ENCODE measurements at regions not wholly inside any gene's neighbourhood (a gene's known extent, or its start where the extent isn't known, plus 50 kb on each side); places are given as distances from the start of the nearest gene placed in this dataset.
A peak's percentile ranks its signal among the peaks of the same experiment; 100 is the strongest.

DNA sequence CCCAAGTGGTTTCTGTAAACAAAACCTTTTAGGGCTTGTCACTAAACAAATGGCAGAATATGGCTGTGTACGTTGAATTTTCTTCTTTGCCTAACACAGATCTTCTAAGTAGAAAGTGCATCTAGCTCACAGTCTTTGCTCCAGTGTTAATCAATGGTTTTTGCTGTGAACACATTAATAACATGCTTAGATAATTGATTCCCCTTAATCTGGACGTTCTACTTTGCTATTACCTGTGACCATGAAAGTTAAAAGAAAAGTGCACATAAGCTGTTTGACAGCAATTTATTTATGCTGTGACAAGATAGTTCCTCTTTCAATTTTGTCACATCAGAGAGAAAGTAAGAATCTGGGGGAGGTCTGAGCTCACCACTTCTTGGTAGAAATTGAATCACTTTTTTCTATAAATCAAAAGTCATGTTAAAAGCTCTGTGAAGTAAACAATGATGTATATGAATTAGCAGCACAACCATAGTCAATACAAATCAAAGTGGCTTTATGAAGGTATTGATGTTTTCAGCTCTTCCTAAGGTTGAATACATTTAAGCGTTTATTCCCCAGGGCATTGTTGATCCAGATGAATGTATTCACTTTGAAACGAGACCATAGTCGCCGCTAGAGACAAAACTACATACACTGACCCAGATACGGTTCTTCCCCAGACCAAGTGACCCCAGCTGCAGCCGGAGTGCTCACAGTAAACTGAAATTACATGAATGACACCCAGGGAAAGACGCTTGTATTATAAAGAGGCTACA lies 174.6 kb upstream of the ZNF608 start:
- DNase-seq (ENCODE audit: low read depth in 4 of 4, low spot score in 3 of 4), result no peak

DNA sequence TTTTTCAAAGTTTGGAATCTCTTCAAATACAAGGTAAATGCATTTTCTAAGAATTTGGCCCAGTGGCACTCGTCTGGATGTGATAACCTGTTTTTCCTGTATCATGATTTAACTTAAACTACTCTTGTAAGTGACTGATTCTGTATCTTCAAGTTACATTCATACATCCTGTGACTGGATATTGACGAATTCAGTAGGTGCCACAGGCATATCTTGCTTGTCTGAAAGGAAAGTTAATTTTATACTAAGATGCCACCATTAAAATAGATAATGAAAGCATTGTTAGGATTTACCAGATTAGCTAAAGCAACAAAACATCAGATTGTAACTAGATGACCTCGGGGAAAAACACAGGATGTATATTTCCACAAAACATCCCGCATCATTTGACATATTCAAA lies 175.3 kb upstream of the ZNF608 start:
- DNase-seq (ENCODE audit: low read depth in 4 of 4, low spot score in 3 of 4), result no peak

DNA sequence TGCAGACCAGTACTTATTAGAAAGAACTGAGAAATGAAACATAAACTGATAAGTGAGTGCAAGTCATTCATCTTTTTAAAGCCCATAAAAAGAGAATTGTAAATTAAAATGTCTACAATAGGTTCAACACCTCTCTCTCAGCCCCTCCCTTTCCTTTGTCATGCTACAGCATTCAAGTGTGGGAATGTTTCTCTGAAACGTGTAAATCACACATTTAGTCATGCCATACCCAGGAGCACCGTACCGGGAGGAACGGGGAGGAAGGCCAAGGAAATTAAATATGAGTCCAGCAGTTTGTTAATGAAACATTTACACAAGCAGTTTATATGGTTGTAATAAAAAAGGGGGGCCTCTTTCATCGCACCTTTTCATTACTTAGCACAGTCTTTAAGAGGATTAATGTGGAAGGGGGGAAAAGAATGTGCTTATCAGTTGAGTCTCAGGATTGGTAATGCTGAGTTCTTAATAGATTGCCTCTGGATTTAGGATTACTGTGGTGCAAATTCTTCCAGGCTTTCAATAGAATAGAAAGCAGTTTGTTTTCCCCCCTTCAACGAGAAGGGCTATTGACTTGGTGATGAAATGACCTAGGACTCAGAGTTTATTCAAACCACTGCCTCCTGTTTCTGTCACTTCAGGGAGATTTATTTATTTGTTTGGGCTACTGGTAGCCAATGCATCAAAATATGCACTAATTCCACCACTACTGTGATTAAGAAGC lies 176.0 kb upstream of the ZNF608 start:
- no peak for DNase-seq (ENCODE audit: low read depth in 4 of 4, low spot score in 3 of 4)

DNA sequence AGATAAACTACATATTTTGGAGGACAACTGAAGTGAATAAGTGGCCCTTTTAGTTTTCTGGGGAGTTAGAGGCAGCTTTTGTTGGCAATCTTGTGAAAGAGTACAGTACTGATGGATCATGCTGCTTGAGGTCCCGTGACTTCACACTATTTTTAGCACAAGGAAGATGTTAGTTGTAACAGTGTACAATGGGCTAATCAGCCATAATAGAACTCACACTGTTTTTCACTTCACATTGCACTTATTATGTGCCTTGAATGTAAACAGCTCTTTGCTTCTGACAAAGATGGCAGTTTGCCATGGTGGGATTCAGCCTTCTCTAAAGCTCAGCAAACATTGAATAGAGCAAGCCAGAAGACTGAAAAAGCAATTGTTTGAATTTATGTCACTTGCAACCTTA lies 176.7 kb upstream of the ZNF608 start:
- no peak for DNase-seq (ENCODE audit: low read depth in 4 of 4, low spot score in 3 of 4)

DNA sequence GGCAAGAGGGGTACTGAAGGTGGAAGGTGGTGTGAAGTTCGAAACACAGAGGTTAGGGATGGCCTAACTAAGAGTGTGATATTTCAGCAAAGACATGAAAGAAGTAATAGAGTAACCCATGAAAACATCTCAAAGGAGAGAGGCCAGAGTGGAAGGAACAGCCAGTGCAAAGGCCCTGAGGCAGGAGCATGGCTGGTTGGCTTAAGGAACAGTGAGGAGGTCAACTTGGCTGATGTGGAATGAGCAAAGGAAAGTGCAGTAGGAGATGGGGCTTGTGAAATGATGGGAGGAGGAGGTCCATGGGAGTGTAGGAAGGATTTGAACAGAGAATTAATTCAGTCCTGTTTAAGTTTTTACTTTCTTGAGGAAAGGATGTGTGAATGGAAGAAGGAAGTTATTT lies 178.3 kb upstream of the ZNF608 start:
- no peak for DNase-seq (ENCODE audit: low read depth in 4 of 4, low spot score in 3 of 4)

DNA sequence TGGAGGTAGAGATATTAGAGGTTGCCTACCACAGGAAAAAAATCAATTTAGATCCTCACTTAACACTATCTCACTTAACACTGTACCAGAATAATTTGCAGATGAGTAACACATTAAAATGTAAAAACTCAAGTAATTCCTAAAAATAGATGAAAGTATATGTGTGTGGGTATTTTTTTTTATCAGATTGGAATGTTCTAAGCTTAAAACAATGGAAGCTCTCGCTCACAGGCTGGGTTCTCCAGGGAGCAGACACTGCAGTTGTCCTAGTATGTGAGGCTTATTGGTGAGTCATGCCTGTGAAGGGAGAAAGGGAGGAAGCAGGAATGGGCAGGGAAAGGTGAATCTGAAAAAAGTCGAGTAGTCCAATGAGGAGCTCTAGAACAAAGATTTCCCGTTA lies 181.3 kb upstream of the ZNF608 start:
- DNase-seq (ENCODE audit: low read depth in 4 of 4, low spot score in 3 of 4), result no peak

DNA sequence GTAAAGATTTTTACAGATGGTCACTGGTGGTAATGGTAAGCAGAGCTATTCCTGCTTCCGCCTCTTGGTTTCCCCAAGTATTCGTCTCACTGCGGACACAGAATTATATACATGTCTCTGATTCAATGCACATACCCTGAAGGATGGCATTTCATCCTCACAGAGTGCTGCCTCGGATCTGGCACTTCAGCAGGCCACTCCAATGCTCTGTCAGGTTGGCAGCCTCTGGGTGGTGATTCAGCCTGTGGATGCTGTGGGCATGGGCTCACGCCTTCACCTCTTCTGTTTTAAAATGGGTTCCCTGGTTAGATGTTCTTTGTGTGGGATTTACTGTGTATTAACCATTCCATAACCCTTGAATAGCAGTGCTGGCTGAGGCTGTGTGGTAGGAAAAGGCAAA lies 182.6 kb upstream of the ZNF608 start:
- no peak for DNase-seq (ENCODE audit: low read depth in 4 of 4, low spot score in 3 of 4)

DNA sequence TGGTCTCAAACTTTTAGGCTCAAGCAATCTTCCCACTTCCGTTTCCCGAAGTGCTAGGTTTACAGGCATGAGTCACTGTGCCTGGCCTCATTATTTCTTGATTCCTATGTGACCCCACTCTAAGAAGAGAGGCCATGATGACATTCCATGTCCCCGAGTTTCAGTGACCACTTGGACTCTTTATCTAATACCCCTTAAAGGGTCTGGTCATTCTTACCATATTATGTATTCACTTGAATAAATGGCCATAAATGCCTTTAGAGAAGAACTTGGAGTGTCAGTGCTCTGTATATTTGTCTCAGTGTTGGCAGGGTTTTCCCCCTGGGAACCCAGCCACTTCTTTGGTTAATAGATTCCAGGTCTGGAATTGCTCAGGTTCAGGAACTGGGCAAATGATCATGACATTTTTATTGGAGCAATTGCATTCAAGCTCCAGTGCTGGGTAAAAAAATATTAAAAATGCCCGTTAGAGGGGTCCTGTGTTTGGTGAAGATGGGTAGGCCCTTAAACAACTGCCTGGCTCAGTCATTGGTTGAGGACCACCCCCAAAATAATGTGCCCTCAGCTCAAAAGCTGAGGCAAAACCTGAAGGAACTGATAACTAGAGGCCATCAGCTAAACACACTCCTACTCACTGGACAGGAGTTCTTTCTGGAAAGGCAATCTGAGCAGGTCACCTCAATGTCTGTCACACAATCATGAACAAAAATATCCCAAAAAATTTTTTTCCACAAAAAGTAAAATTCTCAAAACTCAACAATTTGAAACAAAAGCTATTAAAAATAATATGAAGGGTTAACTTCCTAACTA lies 186.6 kb upstream of the ZNF608 start:
- DNase-seq (ENCODE audit: low read depth in 4 of 4, low spot score in 3 of 4), result no peak

DNA sequence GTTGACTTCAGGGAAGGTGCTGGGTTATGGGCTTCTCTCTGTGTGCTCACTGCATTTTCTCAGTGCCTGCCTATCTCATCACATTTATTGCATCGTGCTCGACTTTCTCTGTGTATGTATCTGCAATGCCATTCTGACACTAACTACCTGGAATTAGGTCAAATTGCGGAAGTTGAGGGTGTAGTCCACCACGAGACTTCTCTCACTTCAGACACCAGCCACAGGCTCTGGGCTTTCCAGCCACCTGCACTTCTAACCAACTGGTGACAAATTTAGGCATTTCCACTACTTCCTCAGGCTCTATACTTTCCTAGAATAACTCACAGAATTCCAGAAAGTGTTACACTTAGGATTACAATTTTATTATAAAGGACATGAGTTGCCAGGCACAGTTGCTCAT lies 188.6 kb upstream of the ZNF608 start:
- DNase-seq (ENCODE audit: low read depth in 4 of 4, low spot score in 3 of 4), result no peak

DNA sequence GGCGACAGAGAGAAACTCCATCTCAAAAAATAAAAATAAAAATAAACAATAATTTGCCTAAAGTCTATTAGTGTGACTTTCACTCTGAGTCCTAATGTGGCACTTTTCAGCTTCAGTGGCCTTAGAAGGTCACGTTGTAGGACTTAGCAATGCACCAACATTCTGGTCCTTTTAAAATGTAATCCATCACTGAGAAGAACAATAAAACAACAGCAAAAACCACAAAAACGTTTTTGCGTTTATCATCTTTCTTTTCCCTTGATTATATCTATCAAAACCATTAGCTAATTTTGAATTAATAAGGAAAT lies 190.1 kb upstream of the ZNF608 start:
- DNase-seq (ENCODE audit: low read depth in 4 of 4, low spot score in 3 of 4), result no peak

DNA sequence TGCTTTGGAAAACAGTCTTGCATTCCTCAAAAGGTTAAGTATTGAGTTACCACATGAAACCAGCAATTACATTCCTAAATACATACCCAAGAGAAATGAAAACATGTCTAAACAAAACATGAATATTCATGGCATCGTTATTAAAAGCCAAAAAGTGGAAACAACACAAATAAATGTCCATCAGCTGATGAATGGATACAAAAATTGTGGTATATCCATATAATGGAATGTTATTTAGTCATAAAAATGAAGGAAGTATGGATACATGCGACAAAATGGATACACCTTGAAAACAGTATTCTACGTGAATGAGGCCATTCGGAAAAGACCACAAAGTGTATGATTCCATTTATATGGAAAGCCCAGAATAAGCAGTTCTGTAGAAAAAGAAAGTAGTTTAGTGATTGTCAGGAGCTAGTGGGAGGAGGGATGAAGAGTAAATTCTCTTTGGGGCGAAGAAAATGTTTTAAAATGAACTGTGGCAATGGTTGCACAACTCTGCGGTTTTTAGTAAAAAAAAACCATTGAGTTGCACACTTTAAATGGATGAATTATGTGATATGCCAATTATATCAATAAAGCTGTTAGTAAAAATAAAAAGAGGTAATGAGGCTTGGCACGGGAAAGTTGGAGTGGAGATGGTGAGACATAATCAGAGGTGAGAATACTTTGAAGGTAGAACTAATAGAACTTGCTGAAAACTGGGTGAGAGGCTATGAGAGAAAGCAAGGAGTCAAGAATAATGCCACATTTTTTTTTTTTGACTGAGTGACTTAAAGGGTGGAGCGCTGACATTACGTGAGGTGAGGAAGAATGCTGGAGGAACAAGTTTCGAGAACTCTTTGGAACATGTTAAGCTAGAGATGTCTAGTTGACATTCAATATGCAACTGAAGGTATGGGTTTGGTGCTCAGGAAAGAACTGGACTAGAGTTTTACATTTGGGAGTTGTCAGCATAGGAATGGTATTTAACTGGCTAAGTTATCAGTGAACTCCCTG lies 194.9 kb upstream of the ZNF608 start:
- no peak for DNase-seq (ENCODE audit: low read depth in 4 of 4, low spot score in 3 of 4)

DNA sequence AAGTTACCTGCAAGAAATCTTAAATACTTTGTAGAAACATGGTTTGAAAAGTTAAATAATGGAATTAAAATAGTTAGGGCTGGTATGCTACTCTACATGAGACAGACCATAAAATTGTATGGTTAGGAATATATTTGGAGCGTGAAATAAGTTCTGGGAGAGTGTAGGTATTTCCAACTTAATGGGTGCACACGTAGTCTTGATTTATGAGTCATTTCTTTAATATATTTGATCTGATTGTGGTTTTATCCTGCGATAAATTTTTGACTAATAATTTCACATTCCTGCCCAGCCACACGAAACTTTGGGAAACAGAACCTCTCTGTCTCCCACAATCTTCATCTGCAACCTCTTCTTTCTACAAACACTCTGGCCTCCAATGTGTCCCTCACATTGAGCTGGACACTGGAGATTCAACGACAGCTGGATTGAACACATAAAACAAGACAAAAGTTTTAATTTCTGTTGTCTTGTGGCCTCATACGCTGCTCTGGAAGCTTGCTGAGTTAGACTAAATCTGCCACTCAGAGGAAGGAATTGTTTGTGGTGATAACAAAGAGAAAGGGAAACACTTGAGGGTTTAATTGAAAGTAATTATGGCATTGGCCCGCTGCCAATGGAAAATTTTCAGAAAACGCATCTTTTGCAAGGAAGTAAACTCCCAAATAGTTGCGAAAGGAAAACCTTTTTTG lies 201.8 kb upstream of the ZNF608 start:
- DNase-seq (ENCODE audit: low read depth in 4 of 4, low spot score in 3 of 4), result peak; percentile 26 to 43 (median 28)

DNA sequence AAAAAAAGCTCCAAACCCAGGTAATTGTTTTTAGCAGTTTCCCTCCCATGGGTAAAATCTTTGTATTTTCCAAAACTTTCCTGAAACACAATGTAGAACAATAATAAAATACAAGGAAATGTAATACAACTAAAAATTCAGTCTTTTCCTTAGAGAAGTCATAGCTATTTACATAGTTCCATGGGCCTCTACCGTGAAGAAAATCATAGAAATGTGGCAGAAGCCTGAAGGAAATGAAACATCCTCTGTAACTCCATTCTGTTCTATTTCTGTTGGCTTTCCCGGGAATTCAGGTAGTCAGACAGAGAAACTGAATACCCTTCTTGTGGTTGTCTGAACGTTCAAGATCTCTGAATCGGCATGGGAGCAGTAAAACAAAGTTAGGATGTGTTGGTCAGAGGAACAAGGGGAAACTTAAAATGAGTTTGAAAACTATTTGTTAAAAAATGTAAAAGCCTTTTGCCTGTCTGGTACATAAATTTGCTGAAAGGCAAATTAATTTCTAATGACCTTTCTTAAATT lies 202.4 kb upstream of the ZNF608 start:
- DNase-seq (ENCODE audit: low read depth in 4 of 4, low spot score in 3 of 4), result no peak

DNA sequence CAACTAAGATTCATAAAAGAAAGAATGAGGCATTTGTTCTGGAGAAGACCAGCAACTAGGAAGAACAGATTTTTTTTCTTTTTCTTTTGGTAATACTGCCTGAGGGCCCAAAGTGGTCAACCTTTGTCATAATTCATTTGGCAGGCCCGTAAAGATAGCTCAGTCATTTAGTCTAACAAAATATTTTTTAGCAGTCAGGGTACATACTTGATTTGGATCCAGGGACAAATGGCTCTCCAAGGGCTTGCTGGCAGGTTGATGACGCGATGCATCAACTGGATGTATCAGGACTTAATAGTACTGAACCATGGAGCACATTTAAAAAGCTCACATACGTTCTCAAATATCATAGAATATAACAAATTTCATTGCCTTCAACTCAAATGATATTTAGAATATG lies 203.4 kb upstream of the ZNF608 start:
- DNase-seq (ENCODE audit: low read depth in 4 of 4, low spot score in 3 of 4), result no peak

DNA sequence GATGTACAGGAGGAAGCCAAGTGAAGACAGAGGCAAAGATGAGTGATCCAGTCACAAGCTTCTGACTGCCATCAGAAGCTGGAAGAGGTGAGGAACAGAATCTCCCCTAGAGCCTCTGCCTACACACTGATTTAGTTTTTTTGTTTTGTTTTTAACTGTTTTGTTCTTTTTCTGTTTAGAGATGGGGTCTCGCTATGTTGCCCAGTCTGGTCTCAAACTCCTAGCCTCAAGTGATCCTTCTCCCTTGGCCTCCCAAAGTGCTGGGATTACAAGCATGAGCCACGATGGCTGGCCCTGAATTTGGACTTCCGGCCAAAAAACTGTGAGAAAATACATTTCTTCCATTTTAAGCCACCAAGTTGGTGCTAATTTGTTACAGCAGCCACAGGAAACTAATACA lies 204.7 kb upstream of the ZNF608 start:
- no peak for DNase-seq (ENCODE audit: low read depth in 4 of 4, low spot score in 3 of 4)

DNA sequence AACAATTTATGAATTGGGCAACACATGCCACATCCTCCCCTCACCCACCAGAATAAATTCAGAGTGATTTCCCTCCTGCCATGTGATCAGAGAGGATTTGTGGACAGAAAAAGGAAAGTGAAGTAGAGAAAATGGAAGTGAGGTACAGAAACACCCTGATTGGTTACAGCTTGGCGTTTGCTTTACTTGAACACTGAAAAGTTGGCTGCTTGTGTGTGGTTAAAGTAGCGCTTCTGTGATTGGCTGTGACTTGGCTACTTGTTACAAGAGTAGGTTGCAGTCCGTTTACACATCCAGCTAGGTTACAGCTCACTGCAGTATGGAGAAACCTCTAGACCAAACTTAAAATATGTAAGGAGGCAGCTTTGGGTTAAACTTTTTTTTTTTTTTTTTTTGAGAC lies 205.2 kb upstream of the ZNF608 start:
- no peak for DNase-seq (ENCODE audit: low read depth in 4 of 4, low spot score in 3 of 4)

DNA sequence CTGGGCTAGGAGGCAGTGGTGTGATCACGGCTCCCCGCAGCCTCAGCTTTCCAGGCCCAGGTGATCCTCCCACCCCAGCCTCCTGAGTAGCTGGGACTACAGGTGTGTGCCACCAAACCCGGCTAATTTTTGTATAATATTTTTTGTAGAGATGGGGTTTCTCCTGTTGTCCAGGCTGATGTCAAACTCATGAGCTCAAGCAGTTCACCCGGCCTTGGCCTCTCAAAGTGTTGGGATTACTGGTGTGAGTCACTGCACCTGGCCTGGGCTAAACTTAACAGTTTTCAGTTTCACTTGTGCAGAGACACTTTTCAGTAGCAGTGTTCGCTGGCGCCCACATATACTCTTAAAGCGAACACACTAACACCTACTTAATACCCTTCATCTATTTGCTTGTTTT lies 205.6 kb upstream of the ZNF608 start:
- DNase-seq (ENCODE audit: low read depth in 4 of 4, low spot score in 3 of 4), result no peak

DNA sequence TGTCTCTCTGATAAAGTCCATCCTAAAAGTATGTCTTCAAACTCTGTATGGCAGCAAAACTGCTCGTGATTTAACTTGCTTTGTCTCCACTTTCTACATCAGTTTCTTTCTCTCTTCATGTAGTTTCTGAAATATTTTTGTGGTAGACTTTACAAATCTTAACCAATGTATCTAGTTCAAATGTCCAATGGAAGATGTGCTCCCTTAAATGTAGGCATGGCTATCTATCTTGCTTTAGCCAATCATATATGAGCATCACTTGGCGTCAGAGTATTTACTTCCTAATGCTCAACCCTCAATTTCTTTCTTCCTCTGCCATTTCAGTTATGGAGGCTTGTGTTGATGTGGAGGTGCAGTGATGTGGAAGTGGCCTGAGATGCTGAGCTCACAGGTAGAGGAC lies 206.1 kb upstream of the ZNF608 start:
- no peak for DNase-seq (ENCODE audit: low read depth in 4 of 4, low spot score in 3 of 4)

DNA sequence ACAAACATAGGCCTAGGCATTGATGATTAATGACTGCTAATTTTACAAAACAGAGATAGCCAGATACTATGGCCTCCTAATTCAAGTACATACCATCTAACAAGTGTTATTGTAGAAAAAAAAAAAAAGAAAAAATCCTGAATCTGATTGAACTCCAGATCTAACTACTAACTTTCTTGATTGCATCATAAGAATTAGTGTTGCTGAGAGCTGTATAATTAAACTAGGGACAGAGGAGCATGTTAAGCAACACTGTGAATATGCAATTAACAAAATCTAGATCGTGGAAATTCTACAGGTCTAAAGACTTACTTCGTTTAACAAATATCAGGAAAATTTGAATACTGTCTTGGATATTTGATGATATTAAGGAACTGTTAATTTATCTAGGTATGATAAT lies 208.3 kb upstream of the ZNF608 start:
- no peak for DNase-seq (ENCODE audit: low read depth in 4 of 4, low spot score in 3 of 4)
